Psoas muscle (tissue), 7 donors: ENCODE measurements at regions not wholly inside any gene's neighbourhood (a gene's known extent, or its start where the extent isn't known, plus 50 kb on each side); places are given as distances from the start of the nearest gene placed in this dataset.
"Not testable (repeated sequence)": the region's sequence is repeated elsewhere in the genome, so short reads cannot be mapped to it uniquely, and the experiment has no call there.

Experiments
- ATAC-seq, 4 donors: fragments of 200-7000 bp; cut with Tn5 transposase; one replicate each; pipeline ENCODE4 v1.9.1; 2020; ENCODE audit warnings: moderate library complexity in 3 of 4, mild to moderate bottlenecking in 2 of 4
- DNase-seq, 2 donors: peaks; one replicate each; pipeline ENCODE4 v3.0.0-alpha.2; 2020
- H3K27ac ChIP-seq: fragments of 200-600 bp; one replicate; pipeline ENCODE4 v1.8.0; 2022
- H3K27me3 ChIP-seq, 3 donors: fragments of 200-600 bp in 1 of 3; one replicate each; pipeline versions ENCODE4 v1.6.1 to v1.8.0; 2013 to 2022; ENCODE audit warnings: low read length in 2 of 3, mild to moderate bottlenecking in 2 of 3, moderate library complexity in 1 of 3; ENCODE audit not compliant: insufficient read depth in 3 of 3
- H3K36me3 ChIP-seq, 2 donors: fragments of 200-600 bp in 1 of 2; one replicate each; pipeline versions ENCODE4 v1.6.1 to v1.8.0; 2013 to 2022; ENCODE audit warnings: low read depth in 1 of 2, mild to moderate bottlenecking in 1 of 2, moderate library complexity in 1 of 2; ENCODE audit not compliant: insufficient read depth in 1 of 2
- H3K4me1 ChIP-seq: fragments of 200-600 bp; one replicate; pipeline ENCODE4 v1.8.0; 2022
- H3K4me3 ChIP-seq: fragments of 200-600 bp; one replicate; pipeline ENCODE4 v1.8.0; 2022; ENCODE audit warnings: mild to moderate bottlenecking
- H3K9me3 ChIP-seq: fragments of 200-600 bp; one replicate; pipeline ENCODE4 v1.8.0; 2022
- CTCF ChIP-seq: fragments of 200-600 bp; IDR thresholded peaks from one replicate; pipeline ENCODE4 v1.8.0; 2022; ENCODE audit warnings: antibody characterized with exemption
- WGBS, 3 donors: extraction: QIAGEN DNeasy Blood & Tissue Kit; methylation state at CpG; one replicate each; pipeline versions ENCODE4 v1.1.6 to v1.1.7; 2013; 5-methylcytosine and 5-hydroxymethylcytosine counted together
- intact Hi-C, 2 donors: fragments of 100-400 bp; cut with DNase I; formaldehyde crosslinking; loops; one replicate each; pipeline versions ENCODE4 v1.11.0 to v1.14.2; 2022
- donor health status: healthy with polysubstance abuse.
- donor health status: DM: no; HTN: no; CAD: no; lungs with moderate emphysema.
- donor health status: Bipolar disorder and iron deficiency.
- donor health status: healthy.
- donor health status: DM: yes; HTN: yes; CAD: no.
- donor health status: DM: no; HTN: no; CAD: no.
- donor health status: DM: yes; HTN: yes; CAD: no.

GRCh38 chr9:105118636-105119035 lies 125.8 kb upstream of the SLC44A1 start:
- TF ChIP-seq CTCF, result no peak
- 66 to 85% (median 75%) methylated on average over 5 of the region's 5 CpGs for WGBS, 3 donors
- ATAC-seq, result no peak
- DNase-seq, result no peak
- H3K9me3 ChIP-seq, result no peaks in the 10 kb centered on the region
- H3K27me3 ChIP-seq, result no peaks in the 10 kb centered on the region
- intact Hi-C loops, result loop anchor here in 1 of 2 donors (5.0 kb wide), 1 partner anchor 126 kb away; no protein-coding TSS in a partner anchor
- no peak overlapping the region for H3K4me3 ChIP-seq
- no peaks in the 10 kb centered on the region for H3K36me3 ChIP-seq
- peak overlapping the region; percentile 16 for H3K27ac ChIP-seq
- H3K4me1 ChIP-seq, result peaks cover 24% of the 10 kb centered on the region

- ATAC-seq (no peak), DNase-seq (no peak)
- WGBS, 3 donors, result 55 to 78% (median 64%) methylated on average over 6 of the region's 6 CpGs
- Histone ChIP-seq H3K27ac (peak overlapping the region; percentile 16), H3K4me3 (no peak overlapping the region), H3K4me1 (peaks cover 23% of the 10 kb centered on the region), H3K9me3 (no peaks in the 10 kb centered on the region), H3K36me3 (no peaks in the 10 kb centered on the region), H3K27me3 (no peaks in the 10 kb centered on the region)
- TF ChIP-seq CTCF, result no peak
- intact Hi-C loops, result loop anchor here in 1 of 2 donors (5.0 kb wide), 1 partner anchor 127 kb away; no protein-coding TSS in a partner anchor
Observed at GRCh38 chr9:105119156-105119555, 125.3 kb upstream of the SLC44A1 start.

GRCh38 chr9:105121861-105122430 lies 122.5 kb upstream of the SLC44A1 start:
- WGBS, 3 donors, result 81 to 82% (median 82%) methylated on average over 3 of the region's 3 CpGs
- H3K27ac ChIP-seq, result no peak overlapping the region
- TF ChIP-seq CTCF, result no peak
- ATAC-seq (no peak), DNase-seq (no peak)
- no peak overlapping the region for H3K4me3 ChIP-seq
- peaks cover 7% of the 10 kb centered on the region for H3K4me1 ChIP-seq
- H3K27me3 ChIP-seq, result no peaks in the 10 kb centered on the region
- H3K9me3 ChIP-seq, result no peaks in the 10 kb centered on the region
- intact Hi-C loops, result no loop called here
- H3K36me3 ChIP-seq, result no peaks in the 10 kb centered on the region

- intact Hi-C loops, H3K4me1 ChIP-seq, H3K9me3 ChIP-seq, H3K27ac ChIP-seq, H3K27me3 ChIP-seq, H3K36me3 ChIP-seq, ATAC-seq, H3K4me3 ChIP-seq, DNase-seq: not testable (repeated sequence)
- 95 to 96% (median 96%) methylated on average over 5 of the region's 5 CpGs for WGBS, 3 donors
Observed at GRCh38 chr9:105124598-105124997, 119.9 kb upstream of the SLC44A1 start.

- Histone ChIP-seq H3K27me3 (no peaks in the 10 kb centered on the region), H3K4me1 (peaks cover 5% of the 10 kb centered on the region), H3K4me3 (no peak overlapping the region), H3K27ac (no peak overlapping the region), H3K36me3 (no peaks in the 10 kb centered on the region), H3K9me3 (no peaks in the 10 kb centered on the region)
- DNase-seq, result no peak
- no peak for ATAC-seq
- WGBS, 3 donors, result 89 to 96% (median 94%) methylated on average over 1 of the region's 1 CpG
- TF ChIP-seq CTCF, result no peak
- intact Hi-C loops, result no loop called here
Observed at GRCh38 chr9:105126226-105126625, 118.2 kb upstream of the SLC44A1 start.
